NT2/D1 (cell line): ENCODE measurements at regions not wholly inside any gene's neighbourhood (a gene's known extent, or its start where the extent isn't known, plus 50 kb on each side); places are given as distances from the start of the nearest gene placed in this dataset.

Experiments
- SUZ12 ChIP-seq: IDR thresholded peaks from 2 replicates; pipeline ENCODE4 v1.6.1; 2011; ENCODE audit not compliant: insufficient read length, insufficient read depth; ENCODE audit errors: extremely low read depth
- YY1 ChIP-seq: IDR thresholded peaks from 2 replicates; pipeline ENCODE4 v1.6.1; 2011; ENCODE audit not compliant: insufficient read length, insufficient read depth

GRCh38 chr13:97120976-97121375 is 101.2 kb upstream of the MBNL2 start:
- TF ChIP-seq SUZ12 (no peak), YY1 (no peak)
